K562 (cell line): ENCODE measurements at regions not wholly inside any gene's neighbourhood (a gene's known extent, or its start where the extent isn't known, plus 50 kb on each side); places are given as distances from the start of the nearest gene placed in this dataset.

ENCODE experiments used
- ATAC-seq: fragments of 200-7000 bp; cut with Tn5 transposase; 3 replicates; pipeline ENCODE4 v1.9.1; 2020; ENCODE audit warnings: moderate library complexity
- BruUV-seq: library from RNA; stranded (reverse); fragments of 400-500 nt; replicated peaks from 2 replicates; lab custom pipeline; 2021; lab: Mats Ljungman, UMichigan
- CTCF ChIA-PET: fragments of 300-600 bp; formaldehyde crosslinking; extraction: SDS; loops from one replicate; lab custom pipeline; 2021; ENCODE audit warnings: low intra/inter-chr PET ratio; lab: Yijun Ruan, JAX
- POLR2A ChIA-PET: fragments of 300-600, 350-650 bp; sonication (Branson Sonifier 250); formaldehyde crosslinking; extraction: SDS; loops from one replicate; lab custom pipeline; 2021; ENCODE audit warnings: antibody characterized with exemption, inconsistent platforms; lab: Yijun Ruan, JAX
- DNase-seq, 4 experiments: peaks; one replicate each; pipeline versions ENCODE4 v3.0.0 to v3.0.0-alpha.2; 2011 to 2018; ENCODE audit warnings: low spot score in 3 of 4, mixed read lengths in 3 of 4; ENCODE audit errors: extremely low read depth in 1 of 4
- FAIRE-seq: peaks from 2 replicates; lab custom pipeline; 2011; peaks lifted over from hg19 to GRCh38; lab: Jason Lieb, UNC
- H2AFZ ChIP-seq: 2 replicates; pipeline ENCODE4 v1.6.0; 2011; ENCODE audit warnings: low read depth, low read length, control low read depth, inconsistent platforms
- H3K27ac ChIP-seq: fragments of 200-600 bp; 3 replicates; pipeline ENCODE4 v1.8.0; 2011; ENCODE audit warnings: low read depth, mild to moderate bottlenecking, control low read depth, inconsistent platforms, low read length, moderate library complexity, mixed read lengths; ENCODE audit errors: extremely low read depth
- H3K27me3 ChIP-seq, 2 experiments: fragments of 300-600 bp in 1 of 2; 2 replicates in 1 of 2; 3 replicates in 1 of 2; pipeline versions ENCODE4 v1.6.0 to v1.8.0; 2011; ENCODE audit warnings: inconsistent platforms in 2 of 2, low read length in 2 of 2, mild to moderate bottlenecking in 1 of 2, mixed read lengths in 1 of 2, moderate library complexity in 1 of 2; ENCODE audit not compliant: control insufficient read depth in 2 of 2, insufficient read depth in 2 of 2
- H3K36me3 ChIP-seq: fragments of 300-600 bp; 3 replicates; pipeline ENCODE4 v1.8.0; 2011; ENCODE audit warnings: mild to moderate bottlenecking, low read length, inconsistent platforms; ENCODE audit not compliant: control insufficient read depth, insufficient read depth
- H3K4me1 ChIP-seq, 2 experiments: fragments of 200-600 bp in 1 of 2; replicated peaks in 1 of 2; 2 replicates in 1 of 2; 3 replicates in 1 of 2; pipeline versions ENCODE4 v1.5.1 to v1.8.0; 2011; ENCODE audit warnings: inconsistent platforms in 2 of 2, low read length in 2 of 2, mild to moderate bottlenecking in 1 of 2, mixed read lengths in 1 of 2, moderate library complexity in 1 of 2; ENCODE audit not compliant: control insufficient read depth in 2 of 2, insufficient read depth in 2 of 2
- H3K4me2 ChIP-seq: 2 replicates; pipeline ENCODE4 v1.6.1; 2011; ENCODE audit warnings: low read length, control low read depth, inconsistent platforms, mixed read lengths; ENCODE audit not compliant: insufficient read depth
- H3K4me3 ChIP-seq: fragments of 200-600 bp; sonication (generic), shearing (Covaris generic); 2 replicates; pipeline ENCODE4 v1.5.1; 2016; ENCODE audit warnings: control low read depth, inconsistent platforms
- H3K79me2 ChIP-seq: fragments of 200-600 bp; 3 replicates; pipeline ENCODE4 v1.8.0; 2011; ENCODE audit warnings: low read length, inconsistent platforms; ENCODE audit not compliant: control insufficient read depth, insufficient read depth
- H3K9ac ChIP-seq, 2 experiments: 2 replicates each; pipeline versions ENCODE4 v1.6.0 to v1.6.1; 2011; ENCODE audit warnings: low read depth in 2 of 2, low read length in 2 of 2, control low read depth in 1 of 2, inconsistent platforms in 1 of 2, mild to moderate bottlenecking in 1 of 2, mixed read lengths in 1 of 2; ENCODE audit not compliant: insufficient read depth in 1 of 2
- H3K9me1 ChIP-seq: one replicate; pipeline ENCODE4 v1.6.0; 2011; ENCODE audit warnings: inconsistent platforms, mild to moderate bottlenecking, low read length, moderate library complexity; ENCODE audit not compliant: control insufficient read depth, insufficient read depth
- H3K9me3 ChIP-seq: replicated peaks from 2 replicates; pipeline ENCODE4 v1.5.1; 2011; ENCODE audit warnings: low read depth, low read length, inconsistent platforms; ENCODE audit not compliant: control insufficient read depth, insufficient read depth
- H4K20me1 ChIP-seq: replicated peaks from 2 replicates; pipeline ENCODE4 v1.6.1; 2011; ENCODE audit warnings: low read length, inconsistent platforms, mixed read lengths; ENCODE audit not compliant: control insufficient read depth, insufficient read depth
- ATF2 ChIP-seq: sonication (generic); formaldehyde crosslinking; IDR thresholded peaks from 2 replicates; pipeline ENCODE4 v1.8.1; 2022; ENCODE audit warnings: missing genetic modification reagents
- POLR2B ChIP-seq: fragments of 450-650 bp; IDR thresholded peaks from 2 replicates; pipeline ENCODE4 v1.6.1; 2018; ENCODE audit warnings: low read depth; ENCODE audit not compliant: partially characterized antibody
- WGBS: fragments of 100-300 bp; shearing (Covaris generic); methylation state at CpG from one replicate; pipeline ENCODE4 v1.1.6; 2016; ENCODE audit warnings: low coverage, mixed read lengths; ENCODE audit not compliant: insufficient coverage; ENCODE audit errors: missing lambda C conversion rate; 5-methylcytosine and 5-hydroxymethylcytosine counted together
- in situ Hi-C: fragments of 300-500 bp; cut with MboI; formaldehyde crosslinking; loops from 4 replicates; pipeline ENCODE4 v1.15.0; 2018; ENCODE audit warnings: inconsistent platforms, mixed read lengths
- intact Hi-C: fragments of 100-400 bp; cut with micrococcal nuclease; formaldehyde crosslinking; loops from 2 replicates; pipeline ENCODE4 v1.14.2; 2022
- TF ChIP-seq, protein P1 (sequence below): IDR thresholded peaks from 2 replicates; pipeline ENCODE4 v1.6.1; 2016; ENCODE audit warnings: missing genetic modification characterization, missing compliant biosample characterization
- TF ChIP-seq, protein P2 (sequence below): fragments of 450-650 bp; IDR thresholded peaks from one replicate; pipeline ENCODE4 v1.6.1; 2018; ENCODE audit warnings: mild to moderate bottlenecking, moderate library complexity; ENCODE audit not compliant: partially characterized antibody

DNA sequence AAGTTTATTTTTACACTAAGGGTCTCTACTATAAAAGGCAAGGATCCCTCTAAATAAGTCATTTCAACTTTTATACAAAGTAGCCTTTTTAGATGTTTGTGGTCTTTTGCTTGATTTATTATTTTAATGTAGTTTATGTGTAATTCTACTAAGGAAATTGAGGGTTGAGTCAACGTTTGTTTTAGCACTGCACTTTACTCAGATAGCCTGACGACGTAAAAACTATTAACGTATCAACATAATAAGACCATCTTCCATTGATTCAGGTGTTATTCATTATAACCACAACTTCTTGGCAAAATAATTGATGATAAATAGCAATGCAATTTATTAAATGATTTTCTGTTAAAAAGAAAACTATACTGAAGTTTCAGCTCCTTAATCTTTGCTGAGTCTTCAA lies 1103.6 kb upstream of the ACVR2A start:
- intact Hi-C loops, result no loop called here
- Histone ChIP-seq H3K9ac (no peak overlapping the region), H3K36me3 (no peaks in the 10 kb centered on the region), H3K4me1 (no peaks in the 10 kb centered on the region)
- no TSS peak for BruUV-seq
- TF ChIP-seq POLR2B (no peak), ATF2 (CRISPR knock-in tag) (no peak)
- TF ChIP-seq, protein P1, sequence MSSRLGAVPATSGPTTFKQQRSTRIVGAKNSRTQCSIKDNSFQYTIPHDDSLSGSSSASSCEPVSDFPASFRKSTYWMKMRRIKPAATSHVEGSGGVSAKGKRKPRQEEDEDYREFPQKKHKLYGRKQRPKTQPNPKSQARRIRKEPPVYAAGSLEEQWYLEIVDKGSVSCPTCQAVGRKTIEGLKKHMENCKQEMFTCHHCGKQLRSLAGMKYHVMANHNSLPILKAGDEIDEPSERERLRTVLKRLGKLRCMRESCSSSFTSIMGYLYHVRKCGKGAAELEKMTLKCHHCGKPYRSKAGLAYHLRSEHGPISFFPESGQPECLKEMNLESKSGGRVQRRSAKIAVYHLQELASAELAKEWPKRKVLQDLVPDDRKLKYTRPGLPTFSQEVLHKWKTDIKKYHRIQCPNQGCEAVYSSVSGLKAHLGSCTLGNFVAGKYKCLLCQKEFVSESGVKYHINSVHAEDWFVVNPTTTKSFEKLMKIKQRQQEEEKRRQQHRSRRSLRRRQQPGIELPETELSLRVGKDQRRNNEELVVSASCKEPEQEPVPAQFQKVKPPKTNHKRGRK, result no peak
- TF ChIP-seq, protein P2, sequence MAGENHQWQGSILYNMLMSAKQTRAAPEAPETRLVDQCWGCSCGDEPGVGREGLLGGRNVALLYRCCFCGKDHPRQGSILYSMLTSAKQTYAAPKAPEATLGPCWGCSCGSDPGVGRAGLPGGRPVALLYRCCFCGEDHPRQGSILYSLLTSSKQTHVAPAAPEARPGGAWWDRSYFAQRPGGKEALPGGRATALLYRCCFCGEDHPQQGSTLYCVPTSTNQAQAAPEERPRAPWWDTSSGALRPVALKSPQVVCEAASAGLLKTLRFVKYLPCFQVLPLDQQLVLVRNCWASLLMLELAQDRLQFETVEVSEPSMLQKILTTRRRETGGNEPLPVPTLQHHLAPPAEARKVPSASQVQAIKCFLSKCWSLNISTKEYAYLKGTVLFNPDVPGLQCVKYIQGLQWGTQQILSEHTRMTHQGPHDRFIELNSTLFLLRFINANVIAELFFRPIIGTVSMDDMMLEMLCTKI, result no peak
- TF ChIP-seq, all 486 proteins: peak for 0
- Histone ChIP-seq H3K9me3 (no peaks in the 10 kb centered on the region), H3K9me1 (no peaks in the 10 kb centered on the region), H2AFZ (no peak overlapping the region), H3K27ac (no peak overlapping the region), H4K20me1 (no peaks in the 10 kb centered on the region), H3K4me2 (no peak overlapping the region), H3K27me3 (no peaks in the 10 kb centered on the region), H3K4me3 (no peak overlapping the region), H3K79me2 (no peaks in the 10 kb centered on the region)
- ATAC-seq, result no peak
- CTCF ChIA-PET, result no interaction called here
- WGBS, result 0% methylated on average over 4 of the region's 4 CpGs
- DNase-seq, result no peak
- no peak for FAIRE-seq
- in situ Hi-C loops, result loop anchor here (25.0 kb wide), 1 partner anchor 1171 kb away; no protein-coding TSS in a partner anchor
- POLR2A ChIA-PET, result no interaction called here
